H9 (cell line): ENCODE measurements at regions not wholly inside any gene's neighbourhood (a gene's known extent, or its start where the extent isn't known, plus 50 kb on each side); places are given as distances from the start of the nearest gene placed in this dataset.
A peak's percentile ranks its signal among the peaks of the same experiment; 100 is the strongest.
"Not testable (repeated sequence)": the region's sequence is repeated elsewhere in the genome, so short reads cannot be mapped to it uniquely, and the experiment has no call there.

ENCODE experiments used
- DNase-seq: peaks from one replicate; pipeline ENCODE4 v3.0.0-alpha.2; 2017
- H2AFZ ChIP-seq: one replicate; pipeline ENCODE4 v1.6.1; 2013; ENCODE audit warnings: mild to moderate bottlenecking, low read length, control low read depth, moderate library complexity
- H2AK5ac ChIP-seq: 2 replicates; pipeline ENCODE4 v1.6.1; 2013; ENCODE audit warnings: low read length, control low read depth, mixed read lengths; ENCODE audit not compliant: insufficient read length
- H2BK120ac ChIP-seq: one replicate; pipeline ENCODE4 v1.6.1; 2013; ENCODE audit warnings: low read depth, mild to moderate bottlenecking, low read length, control low read depth, inconsistent platforms; ENCODE audit not compliant: poor library complexity, severe bottlenecking
- H2BK12ac ChIP-seq: 2 replicates; pipeline ENCODE4 v1.6.1; 2013; ENCODE audit warnings: low read length, control low read depth, mixed read lengths, low read depth; ENCODE audit not compliant: insufficient read length
- H2BK15ac ChIP-seq: 2 replicates; pipeline ENCODE4 v1.6.1; 2013; ENCODE audit warnings: low read depth, low read length, control low read depth
- H2BK20ac ChIP-seq: one replicate; pipeline ENCODE4 v1.6.1; 2013; ENCODE audit warnings: low read depth, mild to moderate bottlenecking, low read length, control low read depth, inconsistent platforms; ENCODE audit not compliant: poor library complexity, severe bottlenecking
- H2BK5ac ChIP-seq: 2 replicates; pipeline ENCODE4 v1.6.1; 2013; ENCODE audit warnings: low read length, control low read depth, mixed read lengths; ENCODE audit not compliant: insufficient read length
- H3K14ac ChIP-seq: 2 replicates; pipeline ENCODE4 v1.6.1; 2013; ENCODE audit warnings: low read length, control low read depth; ENCODE audit not compliant: insufficient read depth
- H3K18ac ChIP-seq: 2 replicates; pipeline ENCODE4 v1.6.1; 2013; ENCODE audit warnings: low read depth, mild to moderate bottlenecking, mixed read lengths, low read length, control low read depth; ENCODE audit not compliant: insufficient read length
- H3K23ac ChIP-seq: 2 replicates; pipeline ENCODE4 v1.6.1; 2013; ENCODE audit warnings: low read length, control low read depth, mixed read lengths, low read depth; ENCODE audit not compliant: insufficient read length
- H3K23me2 ChIP-seq: 2 replicates; pipeline ENCODE4 v1.6.1; 2013; ENCODE audit warnings: low read depth, mild to moderate bottlenecking, mixed read lengths, low read length, control low read depth; ENCODE audit not compliant: insufficient read length, poor library complexity, severe bottlenecking
- H3K27ac ChIP-seq: 2 replicates; pipeline ENCODE4 v1.5.1; 2013; ENCODE audit warnings: low read length, control low read depth, mixed read lengths, low read depth; ENCODE audit not compliant: insufficient read length
- H3K27me3 ChIP-seq: 2 replicates; pipeline ENCODE4 v1.6.1; 2013; ENCODE audit warnings: low read length, control low read depth, inconsistent platforms; ENCODE audit not compliant: insufficient read depth
- H3K4ac ChIP-seq: 2 replicates; pipeline ENCODE4 v1.6.1; 2013; ENCODE audit warnings: low read depth, mild to moderate bottlenecking, control low read depth, inconsistent platforms, low read length, moderate library complexity
- H3K4me1 ChIP-seq: 2 replicates; pipeline ENCODE4 v1.6.1; 2013; ENCODE audit warnings: low read length, control low read depth, inconsistent platforms; ENCODE audit not compliant: insufficient read depth
- H3K4me2 ChIP-seq: 2 replicates; pipeline ENCODE4 v1.6.1; 2013; ENCODE audit warnings: low read length, control low read depth, mixed read lengths; ENCODE audit not compliant: insufficient read length, insufficient read depth
- H3K56ac ChIP-seq: 2 replicates; pipeline ENCODE4 v1.6.1; 2013; ENCODE audit warnings: low read depth, mild to moderate bottlenecking, mixed read lengths, low read length, control low read depth; ENCODE audit not compliant: insufficient read length
- H3K79me1 ChIP-seq: 2 replicates; pipeline ENCODE4 v1.6.1; 2013; ENCODE audit warnings: low read depth, mild to moderate bottlenecking, moderate library complexity, low read length, control low read depth, inconsistent platforms; ENCODE audit not compliant: insufficient read depth, poor library complexity, severe bottlenecking
- H3K79me2 ChIP-seq: 2 replicates; pipeline ENCODE4 v1.6.1; 2013; ENCODE audit warnings: low read length, control low read depth, inconsistent platforms; ENCODE audit not compliant: insufficient read depth
- H3K9ac ChIP-seq: 2 replicates; pipeline ENCODE4 v1.6.1; 2013; ENCODE audit warnings: low read length, control low read depth, mixed read lengths; ENCODE audit not compliant: insufficient read length; ENCODE audit errors: extremely low read depth
- H3K9me3 ChIP-seq: one replicate; pipeline ENCODE4 v1.6.1; 2013; ENCODE audit warnings: low read depth, low read length, inconsistent platforms; ENCODE audit not compliant: control insufficient read depth
- H3T11ph ChIP-seq: one replicate; pipeline ENCODE4 v1.6.1; 2013; ENCODE audit warnings: mild to moderate bottlenecking, low read length, control low read depth, inconsistent platforms
- H4K20me1 ChIP-seq: one replicate; pipeline ENCODE4 v1.6.1; 2013; ENCODE audit not compliant: control insufficient read depth, insufficient read length, insufficient read depth
- H4K5ac ChIP-seq: 2 replicates; pipeline ENCODE4 v1.6.1; 2013; ENCODE audit warnings: low read depth, mild to moderate bottlenecking, mixed read lengths, low read length, control low read depth; ENCODE audit not compliant: insufficient read length
- H4K8ac ChIP-seq: replicated peaks from 2 replicates; pipeline ENCODE4 v1.6.1; 2013; ENCODE audit warnings: low read length, control low read depth, mixed read lengths, low read depth; ENCODE audit not compliant: insufficient read length
- H4K91ac ChIP-seq: 2 replicates; pipeline ENCODE4 v1.6.1; 2013; ENCODE audit warnings: low read depth, mild to moderate bottlenecking, moderate library complexity, mixed read lengths, low read length, control low read depth; ENCODE audit not compliant: insufficient read length
- H3K27ac Mint-ChIP-seq, 3 experiments: 2 replicates in 2 of 3; 3 replicates in 1 of 3; pipeline ENCODE4 v1.8.0; 2020 to 2021; ENCODE audit warnings: mixed read lengths in 3 of 3, mild to moderate bottlenecking in 1 of 3, moderate library complexity in 1 of 3
- H3K27me3 Mint-ChIP-seq: 2 replicates; pipeline ENCODE4 v1.8.0; 2021; ENCODE audit warnings: low read depth, mild to moderate bottlenecking, moderate library complexity, mixed read lengths
- H3K36me3 Mint-ChIP-seq, 3 experiments: 2 replicates in 2 of 3; 3 replicates in 1 of 3; pipeline ENCODE4 v1.8.0; 2020 to 2021; ENCODE audit warnings: low read depth in 3 of 3, mixed read lengths in 3 of 3; ENCODE audit not compliant: insufficient read depth in 1 of 3
- H3K4me1 Mint-ChIP-seq, 2 experiments: 2 replicates each; pipeline ENCODE4 v1.8.0; 2020; ENCODE audit warnings: mixed read lengths in 2 of 2
- H3K4me3 Mint-ChIP-seq, 2 experiments: 2 replicates in 1 of 2; 3 replicates in 1 of 2; pipeline ENCODE4 v1.8.0; 2020 to 2021; ENCODE audit warnings: mild to moderate bottlenecking in 2 of 2, mixed read lengths in 2 of 2, moderate library complexity in 1 of 2
- H3K9me3 Mint-ChIP-seq, 2 experiments: 2 replicates in 1 of 2; 3 replicates in 1 of 2; pipeline ENCODE4 v1.8.0; 2020; ENCODE audit warnings: mild to moderate bottlenecking in 2 of 2, mixed read lengths in 2 of 2, moderate library complexity in 1 of 2
- WGBS: extraction: QIAGEN DNeasy Blood & Tissue Kit; methylation state at CpG from one replicate; pipeline ENCODE4 v1.1.7; 2013; ENCODE audit warnings: missing lambda C conversion rate, low lambda C conversion rate, mixed read lengths; ENCODE audit not compliant: insufficient read length; ENCODE audit errors: extremely low coverage; 5-methylcytosine and 5-hydroxymethylcytosine counted together
- TF ChIP-seq, protein P1 (sequence below): fragments of 200-600 bp; sonication (generic); conservative IDR thresholded peaks from 3 replicates; pipeline ENCODE4 v1.8.0; 2021; ENCODE audit warnings: antibody characterized with exemption, mild to moderate bottlenecking

DNA sequence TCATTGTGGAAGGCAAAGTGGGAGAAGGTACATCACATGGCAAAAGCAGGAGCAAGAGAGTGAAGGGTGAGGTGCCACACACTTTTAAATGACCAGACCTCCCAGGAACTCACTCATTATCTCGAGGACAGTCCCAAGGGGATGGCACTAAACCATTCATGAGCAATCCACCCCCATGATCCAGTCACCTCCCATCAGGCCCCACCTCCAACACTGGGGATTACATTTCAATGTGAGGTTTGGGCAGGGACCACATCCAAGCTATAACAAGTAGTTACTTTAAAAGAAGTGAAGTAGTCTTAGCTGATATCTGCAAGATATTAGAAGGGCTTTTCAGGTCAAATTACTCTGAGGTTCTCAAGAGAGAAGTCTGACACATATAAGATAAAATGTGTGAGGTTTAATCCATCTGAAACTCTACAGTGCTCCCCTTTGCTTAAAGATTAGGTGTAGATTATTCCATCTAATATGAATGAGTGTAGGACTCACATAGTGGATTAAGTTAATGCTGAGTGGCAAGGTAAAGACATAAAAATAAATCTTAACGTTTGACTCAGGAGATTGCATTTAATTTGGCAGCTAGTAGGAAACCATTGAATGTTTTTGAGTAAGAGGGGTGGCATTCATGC, 130.8 kb downstream of the TMX1 start:
- Histone ChIP-seq H3K27ac (no peak overlapping the region), H3K14ac (no peak overlapping the region), H2AFZ (no peak overlapping the region), H3K9me3 (no peaks in the 10 kb centered on the region), H3K18ac (no peak overlapping the region), H3K9ac (no peak overlapping the region), H4K8ac (no peak overlapping the region), H4K5ac (no peak overlapping the region), H2BK15ac (no peak overlapping the region), H3K27me3 (no peaks in the 10 kb centered on the region), H3K79me1 (no peaks in the 10 kb centered on the region), H3T11ph (no peak overlapping the region), H3K4me2 (no peak overlapping the region), H2AK5ac (no peak overlapping the region), H3K23me2 (no peaks in the 10 kb centered on the region), H2BK12ac (no peak overlapping the region), H2BK5ac (no peak overlapping the region), H3K79me2 (no peaks in the 10 kb centered on the region), H4K20me1 (no peaks in the 10 kb centered on the region), H3K4me1 (peaks cover 4% of the 10 kb centered on the region; the same call in 1 of the 2 replicates), H2BK120ac (no peak overlapping the region), H2BK20ac (no peak overlapping the region), H4K91ac (no peak overlapping the region), H3K4ac (no peak overlapping the region), H3K23ac (no peak overlapping the region), H3K56ac (no peak overlapping the region)
- no CpG with 5 or more reads among the region's 2 CpGs for WGBS
- Mint-ChIP-seq H3K4me3 (no peak overlapping the region), H3K9me3 (no peaks in the 10 kb centered on the region), H3K27ac (peak overlapping the region in 1 of 3 experiments; percentile 42; a peak in 1 of 7 replicates), H3K27me3 (no peaks in the 10 kb centered on the region), H3K4me1 (peaks cover 13 to 16% of the 10 kb centered on the region in 2 experiments), H3K36me3 (no peaks in the 10 kb centered on the region; a peak in 1 of 7 replicates)
- TF ChIP-seq, protein P1, sequence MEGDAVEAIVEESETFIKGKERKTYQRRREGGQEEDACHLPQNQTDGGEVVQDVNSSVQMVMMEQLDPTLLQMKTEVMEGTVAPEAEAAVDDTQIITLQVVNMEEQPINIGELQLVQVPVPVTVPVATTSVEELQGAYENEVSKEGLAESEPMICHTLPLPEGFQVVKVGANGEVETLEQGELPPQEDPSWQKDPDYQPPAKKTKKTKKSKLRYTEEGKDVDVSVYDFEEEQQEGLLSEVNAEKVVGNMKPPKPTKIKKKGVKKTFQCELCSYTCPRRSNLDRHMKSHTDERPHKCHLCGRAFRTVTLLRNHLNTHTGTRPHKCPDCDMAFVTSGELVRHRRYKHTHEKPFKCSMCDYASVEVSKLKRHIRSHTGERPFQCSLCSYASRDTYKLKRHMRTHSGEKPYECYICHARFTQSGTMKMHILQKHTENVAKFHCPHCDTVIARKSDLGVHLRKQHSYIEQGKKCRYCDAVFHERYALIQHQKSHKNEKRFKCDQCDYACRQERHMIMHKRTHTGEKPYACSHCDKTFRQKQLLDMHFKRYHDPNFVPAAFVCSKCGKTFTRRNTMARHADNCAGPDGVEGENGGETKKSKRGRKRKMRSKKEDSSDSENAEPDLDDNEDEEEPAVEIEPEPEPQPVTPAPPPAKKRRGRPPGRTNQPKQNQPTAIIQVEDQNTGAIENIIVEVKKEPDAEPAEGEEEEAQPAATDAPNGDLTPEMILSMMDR = no peak
- DNase-seq = no peak

DNA sequence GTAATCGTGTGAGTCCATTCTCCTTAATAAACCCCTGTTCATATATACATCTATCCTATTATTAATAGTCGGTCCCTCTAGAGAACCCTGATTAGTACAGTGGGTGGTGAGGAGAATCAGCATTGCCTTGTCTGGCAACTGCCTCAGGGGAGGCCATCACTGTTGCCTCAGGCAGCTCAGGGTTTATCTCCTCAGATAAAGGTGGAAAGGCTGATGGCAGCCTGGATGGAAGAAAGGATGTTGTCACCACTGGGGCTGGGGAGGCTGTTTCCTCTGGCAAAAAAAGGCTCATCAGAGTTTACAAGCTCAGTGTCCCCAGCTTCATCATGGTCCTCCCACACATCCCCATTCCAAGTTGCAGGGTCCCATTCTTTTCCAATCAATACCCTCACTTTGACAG, 137.1 kb downstream of the TMX1 start:
- not testable (repeated sequence) for H3K36me3 Mint-ChIP-seq, H2BK5ac ChIP-seq, H3T11ph ChIP-seq, H3K27ac ChIP-seq, H3K9ac ChIP-seq, H3K27me3 ChIP-seq, H3K4ac ChIP-seq, H2BK12ac ChIP-seq, H3K4me1 ChIP-seq, H3K56ac ChIP-seq, H4K5ac ChIP-seq, H4K8ac ChIP-seq, H3K9me3 Mint-ChIP-seq, H3K14ac ChIP-seq, H3K27ac Mint-ChIP-seq, H3K27me3 Mint-ChIP-seq, H2BK20ac ChIP-seq, H3K4me1 Mint-ChIP-seq, H3K23me2 ChIP-seq, H2BK15ac ChIP-seq, H4K20me1 ChIP-seq, H3K4me3 Mint-ChIP-seq, H3K23ac ChIP-seq, H4K91ac ChIP-seq, DNase-seq, H2AFZ ChIP-seq, H3K79me1 ChIP-seq, H2BK120ac ChIP-seq, H3K9me3 ChIP-seq, H3K4me2 ChIP-seq, H3K79me2 ChIP-seq, H2AK5ac ChIP-seq, H3K18ac ChIP-seq
- no CpG with 5 or more reads among the region's 2 CpGs for WGBS
